B cell (primary cell): ENCODE measurements at regions not wholly inside any gene's neighbourhood (a gene's known extent, or its start where the extent isn't known, plus 50 kb on each side); places are given as distances from the start of the nearest gene placed in this dataset.

ENCODE experiments used
- ATAC-seq: fragments of 200-7000 bp; cut with Tn5 transposase; one replicate; pipeline ENCODE4 v1.10.0; 2021; ENCODE audit warnings: low read depth, mild to moderate bottlenecking, moderate number of reproducible peaks, moderate library complexity
- CTCF ChIA-PET: fragments of 350-600 bp; sonication (Branson Sonifier 250); formaldehyde crosslinking; loops from one replicate; lab custom pipeline; 2021; ENCODE audit warnings: antibody characterized with exemption, inconsistent platforms; lab: Charles Lee
- POLR2A ChIA-PET: fragments of 350-600 bp; sonication (Branson Sonifier 250); formaldehyde crosslinking; loops from one replicate; lab custom pipeline; 2021; ENCODE audit warnings: antibody characterized with exemption; lab: Charles Lee
- DNase-seq: peaks from one replicate; pipeline ENCODE4 v3.0.0; 2013
- H2AFZ ChIP-seq: 2 replicates; pipeline ENCODE4 v1.6.1; 2012; ENCODE audit warnings: mild to moderate bottlenecking, low read depth, low read length; ENCODE audit not compliant: insufficient read depth, poor library complexity, severe bottlenecking
- H3K27ac ChIP-seq, 2 donors: 1 replicate in 1 of 2; 2 replicates in 1 of 2; pipeline ENCODE4 v1.5.1; 2012 to 2013; ENCODE audit warnings: low read length in 2 of 2, mild to moderate bottlenecking in 2 of 2, moderate library complexity in 1 of 2
- H3K27me3 ChIP-seq, 4 experiments: fragments of 200-600 bp in 1 of 4; sonication (generic) in 1 of 4; replicated peaks in 1 of 4; 1 replicate in 2 of 4; 2 replicates in 2 of 4; pipeline versions ENCODE4 v1.6.1 to v1.7.0; 2013 to 2016; ENCODE audit warnings: low read length in 3 of 4, mild to moderate bottlenecking in 2 of 4, mixed read lengths in 1 of 4, moderate library complexity in 1 of 4; ENCODE audit not compliant: insufficient read depth in 4 of 4, control insufficient read depth in 3 of 4; ENCODE audit errors: control extremely low read depth in 1 of 4
- H3K36me3 ChIP-seq, 2 experiments: replicated peaks in 1 of 2; 1 replicate in 1 of 2; 2 replicates in 1 of 2; pipeline versions ENCODE4 v1.6.1 to v1.7.1; 2013; ENCODE audit warnings: low read length in 1 of 2; ENCODE audit not compliant: insufficient read depth in 2 of 2, control insufficient read depth in 1 of 2; ENCODE audit errors: control extremely low read depth in 1 of 2, extremely low read depth in 1 of 2
- H3K4me1 ChIP-seq, 2 donors: fragments of 200-600 bp in 1 of 2; sonication (generic) in 1 of 2; 1 replicate in 1 of 2; 2 replicates in 1 of 2; pipeline versions ENCODE4 v1.5.1 to v1.6.1; 2013 to 2017; ENCODE audit warnings: low read length in 2 of 2; ENCODE audit not compliant: control insufficient read depth in 2 of 2, insufficient read depth in 2 of 2
- H3K4me2 ChIP-seq: replicated peaks from 2 replicates; pipeline ENCODE3; 2012; ENCODE audit warnings: mild to moderate bottlenecking, low read depth, low read length; ENCODE audit not compliant: poor library complexity, severe bottlenecking
- H3K4me3 ChIP-seq, 5 experiments: fragments of 200-600 bp in 1 of 5; sonication (generic) in 1 of 5; 1 replicate in 3 of 5; 2 replicates in 2 of 5; pipeline versions ENCODE4 v1.5.1 to v1.7.0; 2011 to 2016; ENCODE audit warnings: low read length in 4 of 5, mild to moderate bottlenecking in 4 of 5, low read depth in 2 of 5, control low read depth in 1 of 5, moderate library complexity in 1 of 5; ENCODE audit not compliant: insufficient read depth in 1 of 5; ENCODE audit errors: control extremely low read depth in 1 of 5, extremely low read depth in 1 of 5
- H3K79me2 ChIP-seq: fragments of 200-600 bp; sonication (generic); one replicate; pipeline ENCODE4 v1.6.0; 2016; ENCODE audit warnings: low read length; ENCODE audit not compliant: control insufficient read depth, insufficient read depth
- H3K9ac ChIP-seq: fragments of 200-600 bp; sonication (generic); 2 replicates; pipeline ENCODE4 v1.6.1; 2017; ENCODE audit warnings: mild to moderate bottlenecking, low read length, moderate library complexity
- H3K9me3 ChIP-seq, 3 donors: one replicate each; pipeline versions ENCODE4 v1.6.1 to v1.7.1; 2013; ENCODE audit warnings: low read length in 2 of 3; ENCODE audit not compliant: control insufficient read depth in 2 of 3, insufficient read depth in 1 of 3; ENCODE audit errors: control extremely low read depth in 1 of 3
- H4K20me1 ChIP-seq: 2 replicates; pipeline ENCODE4 v1.6.0; 2012; ENCODE audit warnings: mild to moderate bottlenecking, low read length; ENCODE audit not compliant: insufficient read depth, control insufficient read depth, poor library complexity, severe bottlenecking
- H3K27ac Mint-ChIP-seq: one replicate; pipeline ENCODE4 v1.8.0; 2021; ENCODE audit warnings: mixed read lengths
- H3K27me3 Mint-ChIP-seq: one replicate; pipeline ENCODE4 v1.8.0; 2021; ENCODE audit warnings: mixed read lengths
- H3K4me1 Mint-ChIP-seq: one replicate; pipeline ENCODE4 v1.8.0; 2021; ENCODE audit warnings: mixed read lengths
- H3K4me3 Mint-ChIP-seq: one replicate; pipeline ENCODE4 v1.8.0; 2021; ENCODE audit warnings: mixed read lengths
- H3K9me3 Mint-ChIP-seq: one replicate; pipeline ENCODE4 v1.8.0; 2022; ENCODE audit warnings: mixed read lengths; ENCODE audit not compliant: insufficient read depth
- CTCF ChIP-seq: fragments of 200-600 bp; IDR thresholded peaks from one replicate; pipeline ENCODE4 v1.8.0; 2022; ENCODE audit warnings: antibody characterized with exemption, mild to moderate bottlenecking
- EZH2 ChIP-seq: IDR thresholded peaks from 2 replicates; pipeline ENCODE4 v1.6.1; 2012; ENCODE audit warnings: borderline replicate concordance, low read depth, mild to moderate bottlenecking, moderate library complexity, low read length; ENCODE audit not compliant: insufficient read depth, poor library complexity, severe bottlenecking
- WGBS: methylation state at CpG from one replicate; pipeline ENCODE4 v1.1.5; 2013; ENCODE audit warnings: missing lambda C conversion rate; ENCODE audit not compliant: insufficient coverage; 5-methylcytosine and 5-hydroxymethylcytosine counted together
- intact Hi-C: fragments of 100-400 bp; cut with micrococcal nuclease; formaldehyde crosslinking; loops from one replicate; pipeline ENCODE4 v1.10.0; 2022

- Histone ChIP-seq H3K36me3 (no peaks in the 10 kb centered on the region), H2AFZ (no peak overlapping the region), H3K79me2 (no peaks in the 10 kb centered on the region), H3K4me1 (peaks cover 38 to 48% of the 10 kb centered on the region in 2 donors), H3K4me3 (no peak overlapping the region), H3K27me3 (no peaks in the 10 kb centered on the region), H3K9me3 (no peaks in the 10 kb centered on the region), H3K27ac (no peak overlapping the region), H4K20me1 (no peaks in the 10 kb centered on the region), H3K9ac (no peak overlapping the region), H3K4me2 (no peak overlapping the region)
- Mint-ChIP-seq H3K27ac (no peak overlapping the region), H3K9me3 (no peaks in the 10 kb centered on the region), H3K27me3 (no peaks in the 10 kb centered on the region), H3K4me1 (peaks cover 50% of the 10 kb centered on the region), H3K4me3 (no peak overlapping the region)
- ATAC-seq (no peak), DNase-seq (no peak)
- ChIA-PET POLR2A (interaction anchor here (0.6 kb wide), 1 partner anchor 996 kb away, joined by 3 read pairs; no protein-coding TSS in a partner anchor), CTCF (interaction anchor here (1.2 kb wide), 1 partner anchor 15 kb away, joined by 3 read pairs; no protein-coding TSS in a partner anchor)
- no peak for TF ChIP-seq EZH2
- no peak for TF ChIP-seq CTCF
- intact Hi-C loops: no loop called here
- no CpG with 5 or more reads among the region's 3 CpGs for WGBS
These were observed 53.0 kb upstream of the CPEB4 start for GRCh38 chr5:173835131-173835530.

DNA sequence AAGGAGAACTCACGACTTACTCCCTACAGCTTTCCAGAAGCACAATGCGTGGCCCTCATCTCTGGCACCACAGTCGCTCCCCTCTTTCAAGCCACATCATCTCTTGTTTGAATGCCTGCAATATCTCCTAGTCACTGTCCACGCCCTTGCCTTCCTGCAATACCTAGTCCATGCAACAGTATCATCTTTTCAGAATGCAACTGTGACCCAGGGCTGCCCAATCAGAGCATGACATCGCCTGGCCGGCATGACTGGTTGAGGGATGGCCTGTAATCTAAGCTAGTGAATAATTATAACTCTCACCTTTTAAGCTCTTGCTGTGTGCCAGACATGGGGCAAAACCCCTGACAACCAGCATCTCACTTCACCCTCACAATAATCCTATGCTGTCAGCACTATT is 52.5 kb upstream of the CPEB4 start:
- Histone ChIP-seq H3K4me2 (no peak overlapping the region), H3K79me2 (no peaks in the 10 kb centered on the region), H3K36me3 (no peaks in the 10 kb centered on the region), H3K9me3 (no peaks in the 10 kb centered on the region), H3K4me3 (no peak overlapping the region), H4K20me1 (no peaks in the 10 kb centered on the region), H3K27me3 (no peaks in the 10 kb centered on the region), H3K9ac (no peak overlapping the region), H3K4me1 (peaks cover 33 to 43% of the 10 kb centered on the region in 2 donors), H2AFZ (no peak overlapping the region), H3K27ac (no peak overlapping the region)
- Mint-ChIP-seq H3K4me3 (no peak overlapping the region), H3K9me3 (no peaks in the 10 kb centered on the region), H3K27ac (no peak overlapping the region), H3K4me1 (peaks cover 45% of the 10 kb centered on the region), H3K27me3 (no peaks in the 10 kb centered on the region)
- DNase-seq (no peak), ATAC-seq (no peak)
- intact Hi-C loops: no loop called here
- TF ChIP-seq CTCF (no peak), EZH2 (no peak)
- ChIA-PET CTCF (interaction anchor here (1.2 kb wide), 1 partner anchor 16 kb away, joined by 3 read pairs; no protein-coding TSS in a partner anchor), POLR2A (interaction anchor here (0.6 kb wide), 1 partner anchor 997 kb away, joined by 3 read pairs; no protein-coding TSS in a partner anchor)
- 83% methylated on average over 3 of the region's 6 CpGs for WGBS
